GM19099 (cell line): ENCODE measurements at regions not wholly inside any gene's neighbourhood (a gene's known extent, or its start where the extent isn't known, plus 50 kb on each side); places are given as distances from the start of the nearest gene placed in this dataset.

ENCODE experiments used
- POLR2A ChIP-seq: IDR thresholded peaks from 3 replicates; pipeline ENCODE4 v1.6.1; 2011; ENCODE audit warnings: low read depth; ENCODE audit not compliant: insufficient read length; ENCODE audit errors: extremely low read depth

GRCh38 chr14:83047059-83047830 is 1513.6 kb upstream of the SEL1L start:
- TF ChIP-seq POLR2A = no peak

- no peak for TF ChIP-seq POLR2A
Observed at GRCh38 chr14:83053022-83053710, 1519.5 kb upstream of the SEL1L start.

GRCh38 chr14:83058068-83058467 is 1524.4 kb upstream of the SEL1L start:
- TF ChIP-seq POLR2A = no peak

- TF ChIP-seq POLR2A = no peak
Observed at GRCh38 chr14:83071888-83072501, 1538.3 kb upstream of the SEL1L start.

GRCh38 chr14:83085136-83085535 is 1551.5 kb upstream of the SEL1L start:
- no peak for TF ChIP-seq POLR2A

- no peak for TF ChIP-seq POLR2A
Observed at GRCh38 chr14:83085725-83086124, 1552.1 kb upstream of the SEL1L start.

GRCh38 chr14:83096092-83096491 is 1562.4 kb upstream of the SEL1L start:
- no peak for TF ChIP-seq POLR2A

- TF ChIP-seq POLR2A = no peak
Observed at GRCh38 chr14:83101846-83102245, 1568.2 kb upstream of the SEL1L start.

GRCh38 chr14:83118029-83118428 is 1584.4 kb upstream of the SEL1L start:
- no peak for TF ChIP-seq POLR2A

GRCh38 chr14:83120187-83120586 is 1586.5 kb upstream of the SEL1L start:
- no peak for TF ChIP-seq POLR2A

- no peak for TF ChIP-seq POLR2A
Observed at GRCh38 chr14:83126076-83126475, 1592.4 kb upstream of the SEL1L start.

GRCh38 chr14:83128783-83129182 is 1595.1 kb upstream of the SEL1L start:
- TF ChIP-seq POLR2A = no peak

- TF ChIP-seq POLR2A = no peak
Observed at GRCh38 chr14:83129496-83129895, 1595.8 kb upstream of the SEL1L start.

- TF ChIP-seq POLR2A = no peak
Observed at GRCh38 chr14:83133981-83134645, 1600.5 kb upstream of the SEL1L start.

GRCh38 chr14:83140756-83141155 is 1607.1 kb upstream of the SEL1L start:
- no peak for TF ChIP-seq POLR2A
